ENCODE measurements at regions not wholly inside any gene's neighbourhood (a gene's known extent, or its start where the extent isn't known, plus 50 kb on each side); places are given as distances from the start of the nearest gene placed in this dataset.

- Mint-ChIP-seq H3K27me3 (ENCODE audit: low read depth in 3 of 3) (peaks cover 4 to 16% (median 15%) of the 10 kb centered on the region in 3 donors), H3K9me3 (peaks cover 0 to 2% (median 0%) of the 10 kb centered on the region in 7 donors), H3K4me3 (no peak overlapping the region), H3K4me1 (no peaks in the 10 kb centered on the region), H3K27ac (peak overlapping the region in 1 of 7 donors; percentile 28), H3K36me3 (no peaks in the 10 kb centered on the region)
- H3K36me3 ChIP-seq (replicated peaks in 1 of 2; ENCODE audit: control insufficient read depth in 1 of 2, insufficient read depth in 2 of 2, low read length in 2 of 2): no peaks in the 10 kb centered on the region
- H3K27me3 ChIP-seq (ENCODE audit: control insufficient read depth in 2 of 2, insufficient read depth in 2 of 2, low read length in 2 of 2): no peaks in the 10 kb centered on the region
- no peak overlapping the region for H2AFZ ChIP-seq (ENCODE audit: insufficient read depth, low read depth, low read length, poor library complexity, severe bottlenecking)
- no peaks in the 10 kb centered on the region for H3K79me2 ChIP-seq (ENCODE audit: insufficient read depth, low read length)
- no peaks in the 10 kb centered on the region for H3K9me3 ChIP-seq (replicated peaks in 1 of 2; ENCODE audit: control insufficient read depth in 1 of 2, insufficient read depth in 1 of 2, low read length in 2 of 2)
- WGBS (ENCODE audit: insufficient coverage): 63% methylated on average over 4 of the region's 11 CpGs
- no peak overlapping the region for H3K4me3 ChIP-seq (replicated peaks in 1 of 3; ENCODE audit: low read depth in 2 of 3, low read length in 3 of 3)
- no peak overlapping the region for H3K4me2 ChIP-seq (replicated peaks; ENCODE audit: extremely low read depth, low read length, poor library complexity, severe bottlenecking)
- no peak for TF ChIP-seq CTCF (IDR thresholded peaks at IDR 0.05)
- DNase-seq: no peak
- H4K20me1 ChIP-seq (ENCODE audit: insufficient read depth, low read length): no peaks in the 10 kb centered on the region
- H3K9ac ChIP-seq (ENCODE audit: insufficient read depth, low read length, poor library complexity, severe bottlenecking): no peak overlapping the region
- no peak overlapping the region for H3K27ac ChIP-seq (ENCODE audit: low read depth in 1 of 2, low read length in 2 of 2)
- H3K4me1 ChIP-seq (ENCODE audit: control insufficient read depth in 1 of 2, insufficient read depth in 2 of 2, low read length in 2 of 2): no peaks in the 10 kb centered on the region
- intact Hi-C loops (cut with micrococcal nuclease): no loop called here
Observed at GRCh38 chr11:116427903-116428637, 344.7 kb downstream of the BUD13 start.

- Histone ChIP-seq H2AFZ (ENCODE audit: insufficient read depth, low read depth, low read length, poor library complexity, severe bottlenecking) (no peak overlapping the region), H3K4me1 (ENCODE audit: control insufficient read depth in 1 of 2, insufficient read depth in 2 of 2, low read length in 2 of 2) (no peaks in the 10 kb centered on the region), H3K36me3 (replicated peaks in 1 of 2; ENCODE audit: control insufficient read depth in 1 of 2, insufficient read depth in 2 of 2, low read length in 2 of 2) (no peaks in the 10 kb centered on the region), H3K9ac (ENCODE audit: insufficient read depth, low read length, poor library complexity, severe bottlenecking) (no peak overlapping the region), H3K27me3 (ENCODE audit: control insufficient read depth in 2 of 2, insufficient read depth in 2 of 2, low read length in 2 of 2) (no peaks in the 10 kb centered on the region), H3K4me2 (replicated peaks; ENCODE audit: extremely low read depth, low read length, poor library complexity, severe bottlenecking) (no peak overlapping the region), H4K20me1 (ENCODE audit: insufficient read depth, low read length) (no peaks in the 10 kb centered on the region), H3K79me2 (ENCODE audit: insufficient read depth, low read length) (no peaks in the 10 kb centered on the region), H3K4me3 (replicated peaks in 1 of 3; ENCODE audit: low read depth in 2 of 3, low read length in 3 of 3) (no peak overlapping the region), H3K27ac (ENCODE audit: low read depth in 1 of 2, low read length in 2 of 2) (no peak overlapping the region), H3K9me3 (replicated peaks in 1 of 2; ENCODE audit: control insufficient read depth in 1 of 2, insufficient read depth in 1 of 2, low read length in 2 of 2) (no peaks in the 10 kb centered on the region)
- intact Hi-C loops (cut with micrococcal nuclease): no loop called here
- no peak overlapping the region for H3K4me3 Mint-ChIP-seq
- DNase-seq: no peak
- H3K4me1 Mint-ChIP-seq: no peaks in the 10 kb centered on the region
- H3K36me3 Mint-ChIP-seq: no peaks in the 10 kb centered on the region
- no peak for TF ChIP-seq CTCF (IDR thresholded peaks at IDR 0.05)
- H3K27ac Mint-ChIP-seq: no peak overlapping the region
- peaks cover 0 to 2% (median 0%) of the 10 kb centered on the region in 7 donors for H3K9me3 Mint-ChIP-seq
- 53% methylated on average over 3 of the region's 3 CpGs for WGBS (ENCODE audit: insufficient coverage)
- peaks cover 5 to 14% (median 14%) of the 10 kb centered on the region in 3 donors for H3K27me3 Mint-ChIP-seq (ENCODE audit: low read depth in 3 of 3)
Observed at GRCh38 chr11:116427337-116427902, 345.4 kb downstream of the BUD13 start.

All from CD14-positive monocyte (primary cell).